ENCODE measurements at regions not wholly inside any gene's neighbourhood (a gene's known extent, or its start where the extent isn't known, plus 50 kb on each side); places are given as distances from the start of the nearest gene placed in this dataset.

DNA sequence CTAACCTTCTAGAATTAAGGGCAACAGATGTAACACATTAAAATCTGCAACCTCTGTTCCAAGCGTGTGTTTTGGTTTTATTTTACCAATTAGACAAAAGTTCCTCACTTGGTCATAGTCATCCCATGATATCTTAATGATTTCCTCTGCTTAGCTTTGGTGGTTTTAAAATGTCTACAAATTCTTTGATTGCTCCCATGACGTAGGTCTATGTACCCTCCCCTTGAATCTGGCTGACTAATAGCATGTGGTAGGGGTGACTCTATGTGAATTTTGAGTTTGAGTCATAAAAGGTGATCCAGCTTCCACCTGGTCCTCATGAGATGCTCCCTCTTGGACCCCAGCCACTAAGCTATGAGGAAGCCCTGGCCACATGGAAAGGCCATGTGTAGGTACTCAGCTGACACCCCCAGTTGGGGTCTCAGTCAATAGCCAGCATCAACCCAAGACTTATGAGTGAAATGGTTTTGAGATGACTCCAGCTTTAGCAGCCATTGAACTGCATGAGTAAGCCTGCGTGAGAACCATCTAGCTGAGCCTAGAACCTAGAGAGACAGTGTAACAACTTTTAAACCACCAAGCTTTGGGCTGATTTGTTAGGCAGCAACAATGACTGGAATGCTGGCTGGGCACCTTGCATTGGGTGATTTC is 247.1 kb downstream of the MSRB3 start:
- no peak overlapping the region for H3K27ac ChIP-seq
- no peak for DNase-seq (ENCODE audit: low spot score)
- POLR2A ChIA-PET (ENCODE audit: low non-redundant PET) = interaction anchor here (0.8 kb wide), 1 partner anchor 1089 kb away, joined by 3 read pairs; no protein-coding TSS in a partner anchor
- CTCF ChIA-PET = no interaction called here
- TF ChIP-seq, protein P1, sequence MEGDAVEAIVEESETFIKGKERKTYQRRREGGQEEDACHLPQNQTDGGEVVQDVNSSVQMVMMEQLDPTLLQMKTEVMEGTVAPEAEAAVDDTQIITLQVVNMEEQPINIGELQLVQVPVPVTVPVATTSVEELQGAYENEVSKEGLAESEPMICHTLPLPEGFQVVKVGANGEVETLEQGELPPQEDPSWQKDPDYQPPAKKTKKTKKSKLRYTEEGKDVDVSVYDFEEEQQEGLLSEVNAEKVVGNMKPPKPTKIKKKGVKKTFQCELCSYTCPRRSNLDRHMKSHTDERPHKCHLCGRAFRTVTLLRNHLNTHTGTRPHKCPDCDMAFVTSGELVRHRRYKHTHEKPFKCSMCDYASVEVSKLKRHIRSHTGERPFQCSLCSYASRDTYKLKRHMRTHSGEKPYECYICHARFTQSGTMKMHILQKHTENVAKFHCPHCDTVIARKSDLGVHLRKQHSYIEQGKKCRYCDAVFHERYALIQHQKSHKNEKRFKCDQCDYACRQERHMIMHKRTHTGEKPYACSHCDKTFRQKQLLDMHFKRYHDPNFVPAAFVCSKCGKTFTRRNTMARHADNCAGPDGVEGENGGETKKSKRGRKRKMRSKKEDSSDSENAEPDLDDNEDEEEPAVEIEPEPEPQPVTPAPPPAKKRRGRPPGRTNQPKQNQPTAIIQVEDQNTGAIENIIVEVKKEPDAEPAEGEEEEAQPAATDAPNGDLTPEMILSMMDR (conservative IDR thresholded peaks at IDR 0.05; ENCODE audit: low read depth) = no peak

DNA sequence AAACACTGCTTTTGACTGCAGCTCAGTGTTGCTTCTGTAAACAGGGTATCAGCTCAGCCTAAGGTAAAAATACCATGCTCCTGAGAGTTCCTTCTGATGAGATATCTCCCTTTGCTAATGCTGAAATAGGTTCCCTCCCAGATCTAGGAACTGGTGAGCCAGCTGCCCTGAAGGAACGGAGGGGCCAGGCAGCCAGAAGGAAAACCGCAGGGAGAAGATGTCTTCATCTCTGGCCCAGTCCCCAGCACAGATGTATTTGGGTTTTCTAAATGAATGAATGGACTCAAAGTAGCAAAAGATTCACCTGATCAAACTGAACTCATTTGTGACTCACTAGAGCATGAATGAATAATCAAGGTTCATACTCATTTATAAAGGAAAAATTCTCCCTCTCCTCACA is 247.8 kb downstream of the MSRB3 start:
- TF ChIP-seq, protein P1 (conservative IDR thresholded peaks at IDR 0.05; ENCODE audit: low read depth) = no peak
- DNase-seq (ENCODE audit: low spot score) = peak; percentile 22
- POLR2A ChIA-PET (ENCODE audit: low non-redundant PET) = interaction anchor here (0.8 kb wide), 1 partner anchor 1089 kb away, joined by 3 read pairs; no protein-coding TSS in a partner anchor
- no peak overlapping the region for H3K27ac ChIP-seq
- CTCF ChIA-PET = no interaction called here

DNA sequence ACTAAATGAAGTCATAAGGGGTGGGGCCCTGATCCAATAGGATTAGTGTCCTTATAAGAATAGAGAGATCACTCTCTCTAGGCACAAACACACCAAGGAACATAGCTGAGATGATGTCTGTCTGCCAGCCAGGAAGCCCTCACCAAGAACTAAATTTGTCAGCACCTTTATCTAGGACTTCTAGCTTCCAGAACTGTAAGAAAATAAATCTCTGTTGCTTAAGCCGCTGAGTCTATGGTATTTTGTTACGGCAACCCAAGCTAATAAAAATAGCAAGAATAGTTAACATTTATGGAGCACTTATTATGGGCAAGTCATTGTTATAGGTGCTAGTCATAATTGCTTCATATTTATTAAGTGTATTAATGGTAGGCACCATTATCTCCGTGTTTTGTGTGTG is 249.6 kb downstream of the MSRB3 start:
- DNase-seq (ENCODE audit: low spot score) = no peak
- no peak overlapping the region for H3K27ac ChIP-seq
- TF ChIP-seq, protein P1 (conservative IDR thresholded peaks at IDR 0.05; ENCODE audit: low read depth) = no peak
- POLR2A ChIA-PET (ENCODE audit: low non-redundant PET) = no interaction called here
- CTCF ChIA-PET = no interaction called here

DNA sequence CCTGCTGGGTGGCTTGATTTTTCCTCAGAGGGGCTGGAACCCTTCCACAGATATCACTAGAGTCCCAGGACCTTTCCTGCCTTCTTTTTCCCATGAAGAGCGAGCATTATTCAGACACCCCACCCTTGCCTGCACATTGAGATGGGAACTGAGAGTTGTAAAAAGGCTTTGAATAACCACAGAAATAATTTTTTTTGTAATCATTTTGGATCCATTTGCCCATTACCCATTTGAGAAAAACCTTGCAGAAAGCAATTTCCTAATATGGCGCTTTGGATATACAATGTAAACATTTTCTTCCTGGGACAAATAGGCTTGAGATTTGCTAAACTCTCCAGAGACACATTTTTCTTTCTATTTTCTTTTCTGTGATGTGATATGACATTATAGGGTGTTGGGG is 250.6 kb downstream of the MSRB3 start:
- no peak for DNase-seq (ENCODE audit: low spot score)
- TF ChIP-seq, protein P1 (conservative IDR thresholded peaks at IDR 0.05; ENCODE audit: low read depth) = no peak
- ChIA-PET POLR2A (ENCODE audit: low non-redundant PET) (no interaction called here), CTCF (no interaction called here)
- no peak overlapping the region for H3K27ac ChIP-seq

DNA sequence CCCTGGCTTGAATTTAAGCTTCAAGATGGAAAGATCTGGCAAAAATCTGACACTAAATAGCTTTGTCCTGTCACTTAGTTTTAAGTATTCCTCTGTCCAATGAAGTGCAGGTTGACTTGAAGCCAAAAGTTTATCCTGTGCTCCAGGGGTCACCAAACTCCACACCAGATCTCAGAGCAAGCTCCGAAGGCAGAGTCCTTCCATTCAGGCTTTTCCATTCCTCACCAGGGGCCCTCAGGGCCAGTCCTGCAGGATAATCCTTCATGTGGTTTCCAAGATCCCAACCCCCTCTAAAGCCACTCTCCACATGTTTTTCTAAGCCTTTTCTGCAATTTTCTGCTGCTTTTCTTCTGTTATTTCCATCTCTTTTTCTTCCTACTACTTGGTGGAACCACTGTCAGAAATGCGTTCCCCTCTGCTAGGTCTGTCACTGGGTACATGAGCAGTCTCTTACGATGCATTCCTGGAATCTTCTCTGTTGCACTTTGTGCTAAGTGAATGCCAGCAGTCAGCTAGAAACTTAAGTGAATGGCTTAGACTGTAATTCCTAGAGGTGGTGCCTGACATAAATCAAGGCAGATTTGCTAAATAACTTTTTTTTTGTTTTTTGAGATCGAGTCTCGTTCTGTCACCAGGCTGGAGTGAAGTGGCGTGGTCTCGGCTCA is 251.4 kb downstream of the MSRB3 start:
- POLR2A ChIA-PET (ENCODE audit: low non-redundant PET) = no interaction called here
- H3K27ac ChIP-seq = no peak overlapping the region
- TF ChIP-seq, protein P1 (conservative IDR thresholded peaks at IDR 0.05; ENCODE audit: low read depth) = no peak
- CTCF ChIA-PET = no interaction called here
- no peak for DNase-seq (ENCODE audit: low spot score)

DNA sequence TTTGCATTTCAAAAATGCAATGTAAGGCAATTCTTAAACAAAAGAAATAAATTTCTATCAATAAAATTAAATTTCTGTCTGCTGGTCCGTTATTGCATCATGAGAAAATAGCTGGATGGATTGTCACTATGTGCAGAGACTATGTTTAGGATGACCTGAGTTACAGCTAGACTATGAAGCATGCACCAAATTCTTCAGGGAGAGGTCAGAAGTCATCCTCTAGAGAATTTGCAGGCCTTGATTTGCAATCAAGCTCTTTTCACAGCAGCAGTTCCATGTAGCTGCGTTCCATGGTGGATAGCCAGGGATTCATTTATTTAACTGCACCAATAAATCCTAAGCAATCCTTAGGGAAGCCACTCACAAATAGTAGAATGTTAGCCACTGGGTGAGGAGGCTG is 253.7 kb downstream of the MSRB3 start:
- ChIA-PET POLR2A (ENCODE audit: low non-redundant PET) (no interaction called here), CTCF (interaction anchor here (1.3 kb wide), 1 partner anchor 25 kb away, joined by 4 read pairs; no protein-coding TSS in a partner anchor)
- no peak overlapping the region for H3K27ac ChIP-seq
- no peak for DNase-seq (ENCODE audit: low spot score)
- TF ChIP-seq, protein P1 (conservative IDR thresholded peaks at IDR 0.05; ENCODE audit: low read depth) = no peak

All from RWPE1 (cell line).